GM21576 (cell line): ENCODE measurements at regions not wholly inside any gene's neighbourhood (a gene's known extent, or its start where the extent isn't known, plus 50 kb on each side); places are given as distances from the start of the nearest gene placed in this dataset.
"Not testable (repeated sequence)": the region's sequence is repeated elsewhere in the genome, so short reads cannot be mapped to it uniquely, and the experiment has no call there.

Experiments
- ATAC-seq: cut with Tn5 transposase; IDR thresholded peaks from one replicate; pipeline ENCODE4 v1.9.1; 2021; ENCODE audit warnings: mild to moderate bottlenecking, moderate library complexity; ENCODE audit not compliant: unreplicated experiment

DNA sequence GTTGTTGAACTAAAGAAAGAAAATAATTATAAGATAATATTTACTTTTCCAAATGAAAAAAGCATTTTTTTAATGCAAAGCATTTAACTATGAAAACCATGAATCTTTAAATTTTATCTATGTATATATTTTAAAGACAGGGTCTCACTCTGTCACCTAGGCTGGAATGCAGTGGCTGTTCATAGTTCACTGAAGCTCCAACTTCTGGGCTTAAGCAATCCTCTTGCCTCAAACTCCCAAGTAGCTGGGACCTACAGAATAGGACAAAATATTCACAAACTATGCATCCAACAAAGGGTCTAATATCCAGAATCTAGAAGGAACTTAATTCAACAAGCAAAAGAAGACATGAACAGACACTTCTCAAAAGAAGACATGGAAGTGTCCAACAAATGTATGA, 55.9 kb upstream of the ALB start:
- no peak for ATAC-seq

DNA sequence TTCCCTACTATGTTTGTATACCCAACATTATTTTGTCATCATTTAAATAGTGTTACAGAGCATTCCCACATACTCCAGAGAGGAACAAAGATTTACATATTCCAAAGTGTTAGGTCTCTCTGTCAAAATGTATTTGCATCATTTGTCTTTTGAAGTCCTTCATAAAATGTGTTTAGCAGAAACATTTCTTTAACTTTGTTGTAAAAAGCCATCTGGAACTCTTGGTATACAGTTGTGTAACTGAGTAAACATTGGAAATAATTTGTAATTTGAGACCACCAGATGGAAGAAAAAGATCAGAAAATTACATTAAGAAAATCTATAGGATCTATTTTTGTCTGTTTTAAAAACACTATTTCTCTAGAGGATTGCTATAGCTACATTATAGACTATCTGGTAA, 56.6 kb upstream of the ALB start:
- ATAC-seq: no peak

DNA sequence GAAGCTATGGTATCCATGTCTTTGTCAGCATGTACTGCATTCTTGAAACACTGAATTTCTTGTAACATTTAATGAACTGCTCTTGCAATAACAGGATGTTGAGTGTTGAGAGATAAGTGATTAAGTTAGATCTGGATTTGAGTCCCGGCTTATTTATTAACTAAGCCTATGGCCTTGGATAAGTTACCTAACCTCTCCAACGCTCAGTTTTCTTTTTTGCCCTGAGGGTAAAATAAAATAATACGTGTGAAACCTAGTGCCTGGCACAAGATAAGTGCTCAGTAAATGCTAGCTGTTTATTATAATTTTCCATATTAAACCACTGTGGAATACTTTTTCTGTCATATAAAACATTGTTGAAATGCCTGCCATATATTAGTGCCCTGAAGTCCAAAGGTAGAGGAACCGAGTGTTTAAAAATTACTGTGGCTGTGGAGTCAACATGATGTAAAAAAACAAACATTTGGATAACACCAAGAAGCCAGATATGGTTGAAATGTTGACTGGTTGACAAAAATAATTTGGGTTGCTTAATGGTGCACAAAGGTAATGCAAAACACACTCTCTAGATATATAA, 58.6 kb upstream of the ALB start:
- no peak for ATAC-seq

DNA sequence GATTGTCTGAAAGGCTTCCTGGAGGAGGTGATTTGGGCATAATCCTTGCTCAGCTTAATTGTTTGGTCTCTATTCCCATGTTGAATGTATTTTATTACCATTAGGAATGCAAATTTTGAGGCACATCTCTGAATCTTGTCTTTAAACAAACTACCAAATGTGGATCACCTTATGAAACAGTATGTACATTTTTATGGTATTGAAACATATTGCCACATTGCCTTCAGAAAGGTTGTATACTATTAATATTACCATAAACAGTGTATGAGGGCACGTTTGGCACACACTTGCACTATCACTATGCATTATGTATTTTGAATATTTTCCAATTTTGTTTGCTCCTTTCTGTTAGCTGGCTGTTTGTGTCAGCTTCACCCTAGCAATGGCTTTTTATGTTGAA, 60.0 kb upstream of the ALB start:
- ATAC-seq: no peak

DNA sequence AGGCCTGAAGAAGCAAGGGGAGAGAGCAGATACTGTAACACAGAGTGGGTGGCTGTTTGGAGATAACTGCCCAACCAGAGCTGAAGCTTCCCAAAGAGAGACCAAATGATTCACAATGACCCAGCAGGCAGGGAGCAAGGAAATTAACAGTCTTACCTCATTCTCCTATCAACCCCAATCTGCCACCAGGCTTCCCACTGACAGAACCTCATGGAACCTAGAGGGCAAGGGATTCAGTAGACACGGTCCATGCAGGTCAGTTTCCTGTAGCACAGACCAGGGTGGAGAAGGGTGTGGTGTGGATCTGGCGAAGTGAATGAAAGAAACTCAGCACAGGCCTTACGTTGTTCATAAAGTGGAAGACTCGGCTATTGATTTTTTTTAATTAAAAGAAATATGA, 60.7 kb upstream of the ALB start:
- ATAC-seq: no peak

DNA sequence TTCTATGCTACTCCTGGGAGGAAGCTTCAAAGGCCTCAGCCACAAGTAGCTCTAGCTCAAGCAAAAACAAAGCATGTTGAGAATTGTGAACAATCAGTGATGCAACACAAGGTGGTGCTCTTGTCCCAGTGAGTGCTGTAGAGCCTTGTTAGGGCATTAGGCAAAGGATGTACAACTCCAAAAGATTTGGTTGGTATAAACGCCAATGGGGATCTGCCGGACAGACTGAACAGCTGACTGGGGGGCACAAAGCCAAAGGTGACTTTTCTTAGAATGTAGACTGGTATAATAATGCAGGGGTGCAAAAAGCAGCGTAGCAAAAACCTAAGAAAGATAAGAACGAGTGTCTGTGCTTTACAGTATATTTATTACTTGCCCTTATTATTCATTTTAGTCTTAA, 62.6 kb upstream of the ALB start:
- peak; percentile 49 for ATAC-seq

DNA sequence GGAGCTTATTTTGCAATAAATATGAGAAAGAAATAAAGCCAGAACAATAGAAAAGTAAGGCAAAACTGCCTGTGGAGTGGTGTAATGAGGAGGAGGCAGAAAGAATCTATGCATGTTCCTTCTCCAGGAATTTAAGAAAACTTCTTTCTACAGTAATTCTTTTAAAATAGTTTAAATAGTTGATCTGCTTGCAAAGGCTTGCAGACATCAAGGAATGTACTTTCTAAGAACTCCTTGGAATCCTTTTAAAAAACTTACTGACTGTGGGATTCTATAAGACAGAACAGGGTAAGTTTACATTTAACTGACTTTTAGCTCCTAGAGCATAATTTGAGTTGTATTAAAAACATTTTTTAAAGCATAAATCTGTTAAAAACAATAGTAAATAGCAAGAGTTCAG, 63.2 kb upstream of the ALB start:
- ATAC-seq: no peak

DNA sequence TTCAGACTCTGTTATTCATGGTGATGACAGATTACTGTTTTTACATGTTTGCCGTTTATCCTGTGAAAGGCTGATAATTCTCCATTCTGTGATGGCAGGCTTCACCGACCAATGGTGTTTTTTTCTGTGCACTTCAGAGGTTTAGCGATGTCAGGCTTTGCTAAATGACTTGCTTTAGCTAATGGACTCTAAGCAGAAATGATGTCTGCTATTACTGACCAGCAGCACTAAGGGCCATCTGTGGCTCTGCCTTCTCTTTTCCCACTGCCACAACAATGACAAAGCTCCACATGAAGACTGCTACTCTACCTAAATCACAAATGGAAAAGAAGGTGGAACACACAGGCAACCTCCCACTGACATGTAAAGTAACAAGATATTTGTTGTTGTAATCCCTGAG, 68.4 kb upstream of the ALB start:
- ATAC-seq: no peak

DNA sequence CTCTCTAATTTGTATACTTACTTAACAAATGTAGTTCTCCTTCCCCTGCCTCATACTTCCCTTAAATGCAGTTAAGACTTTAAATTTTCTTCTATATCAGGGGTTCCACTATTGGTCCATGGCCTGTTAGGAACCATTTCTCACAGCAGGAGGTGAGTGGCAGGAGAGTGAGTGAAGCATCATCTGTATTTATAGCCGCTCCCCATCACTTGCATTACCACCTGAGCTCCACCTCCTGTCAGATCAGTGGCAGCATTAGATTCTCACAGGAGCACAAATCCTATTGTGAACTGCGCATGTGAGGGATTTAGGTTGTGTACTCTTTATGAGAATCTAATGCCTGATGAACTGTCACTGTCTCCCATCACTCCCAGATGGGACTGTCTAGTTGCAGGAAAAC, 72.1 kb upstream of the ALB start:
- not testable (repeated sequence) for ATAC-seq

DNA sequence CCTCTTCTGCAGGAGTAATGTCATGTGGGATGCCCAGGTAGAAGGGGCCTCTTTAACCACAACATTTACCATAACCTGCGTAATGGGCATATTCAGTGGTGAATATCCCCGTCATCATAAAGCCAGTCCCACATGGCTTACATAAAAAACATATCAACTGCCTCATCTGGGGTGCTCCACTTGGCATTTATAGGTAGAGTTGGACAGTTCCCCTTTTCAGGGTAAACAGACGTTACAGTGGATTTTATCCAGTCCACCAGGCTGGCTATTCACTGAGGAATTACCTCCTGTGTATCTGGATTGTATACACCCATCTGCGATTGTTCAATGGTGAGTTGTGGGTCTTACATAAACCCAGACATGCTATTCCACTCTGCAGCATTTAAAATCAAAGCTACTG, 70.7 kb upstream of the ANKRD17 start:
- ATAC-seq: no peak

DNA sequence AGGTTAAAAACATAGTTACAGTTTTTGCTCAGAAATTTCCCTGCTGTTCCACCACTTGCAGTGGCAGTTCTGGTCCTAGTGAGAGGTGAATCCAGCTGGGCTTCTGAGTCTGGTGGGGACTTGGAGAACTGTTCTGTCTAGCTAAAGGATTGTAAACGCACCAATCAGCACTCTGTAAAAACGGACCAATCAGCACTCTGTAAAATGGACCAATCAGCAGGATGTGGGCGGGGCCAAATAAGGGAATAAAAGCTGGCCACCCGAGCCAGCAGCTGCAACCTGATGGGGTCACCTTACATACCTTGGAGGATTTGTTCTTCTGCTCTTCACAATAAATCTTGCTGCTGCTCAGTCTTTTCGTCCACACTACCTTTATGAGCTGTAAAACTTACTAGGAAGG, 67.2 kb upstream of the ANKRD17 start:
- ATAC-seq: not testable (repeated sequence)

DNA sequence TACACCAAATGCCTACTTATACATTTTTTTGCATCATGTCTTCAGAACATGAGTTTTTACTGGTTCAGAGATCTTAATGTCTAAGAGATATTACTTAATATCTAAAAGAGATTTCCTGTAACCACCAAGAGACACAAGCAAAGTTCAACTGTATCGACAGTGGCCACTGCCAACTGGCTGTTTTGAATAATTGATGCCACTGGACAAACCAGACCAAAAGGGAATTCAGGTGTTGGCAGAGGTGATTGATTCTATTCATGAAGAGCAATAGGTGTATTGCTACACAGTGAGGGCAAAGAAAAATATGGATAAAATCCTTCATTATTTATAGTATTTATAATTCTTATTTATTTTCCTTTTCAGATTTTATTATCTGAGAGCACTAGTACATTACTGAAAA, 58.5 kb upstream of the ANKRD17 start:
- ATAC-seq: no peak

DNA sequence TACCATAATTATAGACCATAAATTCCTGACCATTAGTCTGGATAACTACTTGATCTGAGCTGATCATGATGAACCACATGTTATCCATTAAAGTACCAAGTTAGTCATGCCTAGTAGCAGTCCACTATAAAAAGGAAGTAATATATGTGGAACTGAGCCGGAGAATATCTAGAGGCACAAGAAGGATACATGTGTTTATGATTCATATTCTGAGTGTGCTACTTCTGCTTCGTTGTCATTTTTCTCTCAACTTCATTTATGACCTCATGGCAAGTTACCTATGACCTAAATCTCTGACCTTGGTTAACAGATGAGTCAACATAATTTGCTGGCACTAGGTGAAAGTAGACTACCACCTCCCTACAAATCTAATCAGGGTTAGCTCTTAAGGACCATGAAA, 56.5 kb upstream of the ANKRD17 start:
- ATAC-seq: no peak

DNA sequence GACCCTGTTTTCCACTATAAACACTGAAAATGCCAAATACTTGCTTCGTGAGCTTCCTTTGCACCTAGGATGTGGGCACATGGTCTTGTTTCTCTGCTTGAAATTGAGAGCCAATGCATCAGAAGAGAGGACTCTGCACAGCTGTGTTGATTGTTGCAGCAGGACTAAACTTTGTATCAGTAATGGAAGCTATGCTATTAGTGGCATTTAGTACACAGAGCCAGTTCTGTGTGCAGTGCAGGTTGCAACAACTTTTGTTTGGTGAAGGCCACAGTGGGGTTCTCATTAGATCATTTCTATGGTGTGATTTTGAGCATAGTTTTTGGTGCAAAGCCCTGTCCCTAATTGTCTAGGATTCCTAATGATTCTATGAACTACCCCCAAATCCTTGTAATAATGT, 54.4 kb upstream of the ANKRD17 start:
- ATAC-seq: no peak

DNA sequence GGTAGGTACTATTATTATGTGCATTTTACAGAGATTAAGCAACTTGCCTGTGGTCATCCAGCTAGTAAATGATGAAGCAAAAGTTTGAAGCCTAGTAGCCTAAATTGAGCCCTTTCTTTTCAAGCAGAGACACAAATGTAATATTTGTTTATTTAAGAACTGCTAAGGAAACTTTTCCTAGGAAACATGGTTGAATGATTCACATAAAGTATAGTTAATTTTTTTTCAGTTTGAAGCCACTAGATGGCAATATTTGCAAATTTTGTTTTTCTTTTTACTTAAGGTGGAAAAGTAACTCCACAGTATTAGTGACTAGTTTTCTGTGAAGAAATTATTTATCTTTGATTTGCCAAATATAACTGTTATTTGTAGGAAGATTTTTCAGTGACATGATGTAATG, 52.8 kb upstream of the ANKRD17 start:
- ATAC-seq: no peak

DNA sequence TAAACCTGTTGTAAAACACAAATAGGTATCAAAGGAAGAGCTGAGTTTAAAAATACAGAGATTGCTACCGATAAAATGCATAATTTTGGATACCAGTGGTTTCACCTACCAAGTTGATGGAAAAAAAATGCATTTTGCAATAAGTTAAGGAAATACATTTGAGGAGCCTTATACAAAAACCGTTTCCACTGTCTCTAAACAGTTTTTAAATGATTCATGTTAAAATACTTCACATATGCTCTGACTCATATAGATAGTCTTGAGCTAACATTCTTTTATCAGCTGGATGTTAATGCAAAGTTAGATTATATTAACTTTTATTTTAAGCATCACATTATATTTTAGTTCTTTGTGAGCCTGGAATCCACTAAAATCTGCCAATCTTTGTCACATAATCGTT, 50.6 kb upstream of the ANKRD17 start:
- no peak for ATAC-seq
